Peyer's patch (tissue), 4 donors: ENCODE measurements at regions not wholly inside any gene's neighbourhood (a gene's known extent, or its start where the extent isn't known, plus 50 kb on each side); places are given as distances from the start of the nearest gene placed in this dataset.

Experiments used
- DNase-seq, 3 donors: peaks; one replicate each; pipeline ENCODE4 v3.0.0-alpha.2; 2017 to 2019
- H3K27ac ChIP-seq, 4 donors: fragments of 200-600 bp; sonication (generic); one replicate each; pipeline ENCODE4 v1.5.1; 2016 to 2019
- H3K27me3 ChIP-seq, 2 donors: fragments of 200-600 bp; sonication (generic); one replicate each; pipeline ENCODE4 v1.5.1; 2019
- H3K36me3 ChIP-seq, 3 donors: fragments of 200-600 bp; sonication (generic); one replicate each; pipeline ENCODE4 v1.5.1; 2016 to 2019
- H3K4me1 ChIP-seq, 4 donors: fragments of 200-600 bp; sonication (generic); one replicate each; pipeline ENCODE4 v1.5.1; 2016 to 2019
- H3K4me3 ChIP-seq, 4 donors: fragments of 200-600 bp; sonication (generic); 1 replicate in 3 of 4; 2 replicates in 1 of 4; pipeline ENCODE4 v1.5.1; 2016 to 2019; ENCODE audit warnings: mild to moderate bottlenecking in 1 of 4
- H3K9me3 ChIP-seq, 4 donors: fragments of 200-600 bp; sonication (generic); one replicate each; pipeline ENCODE4 v1.5.1; 2016 to 2019; ENCODE audit warnings: mild to moderate bottlenecking in 1 of 4
- CTCF ChIP-seq, 6 experiments: fragments of 450-650 bp in 4 of 6; fragments of 200-600 bp in 2 of 6; sonication (generic) in 1 of 6; IDR thresholded peaks; one replicate each; pipeline ENCODE4 v1.5.1; 2017 to 2019; ENCODE audit warnings: antibody characterized with exemption in 6 of 6, mild to moderate bottlenecking in 3 of 6, moderate library complexity in 1 of 6
- POLR2A ChIP-seq, 2 donors: fragments of 450-650 bp; IDR thresholded peaks; one replicate each; pipeline ENCODE4 v1.5.1; 2017; ENCODE audit warnings: antibody characterized with exemption in 2 of 2, mild to moderate bottlenecking in 2 of 2, moderate library complexity in 2 of 2

DNA sequence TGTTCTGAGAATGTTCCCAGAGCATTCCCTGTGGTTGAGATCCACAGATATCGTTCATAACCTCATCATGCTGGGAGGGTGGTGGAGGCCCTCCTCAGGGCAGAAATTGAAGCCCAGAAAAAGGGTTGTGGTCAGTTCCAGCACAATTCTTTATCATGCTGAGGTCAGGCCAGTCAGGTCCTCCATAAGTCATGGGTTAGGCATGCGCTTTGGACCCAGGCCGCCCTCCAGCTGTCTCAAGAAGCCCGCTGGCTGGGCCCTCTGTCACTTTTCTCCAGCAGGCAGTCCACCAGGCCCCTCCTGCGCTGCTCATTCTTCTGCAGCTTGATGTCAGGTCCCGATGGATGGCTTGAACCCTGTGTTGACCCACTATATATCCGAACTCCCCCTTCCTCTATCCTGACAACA, 151.1 kb upstream of the NT5C1B start:
- TF ChIP-seq CTCF (IDR thresholded peaks at IDR 0.05) (no peak), POLR2A (IDR thresholded peaks at IDR 0.05) (no peak)
- H3K4me3 ChIP-seq = no peak overlapping the region
- H3K36me3 ChIP-seq = no peaks in the 10 kb centered on the region
- H3K27me3 ChIP-seq = no peaks in the 10 kb centered on the region
- no peak overlapping the region for H3K27ac ChIP-seq
- no peaks in the 10 kb centered on the region for H3K9me3 ChIP-seq
- DNase-seq = no peak
- H3K4me1 ChIP-seq = no peaks in the 10 kb centered on the region

DNA sequence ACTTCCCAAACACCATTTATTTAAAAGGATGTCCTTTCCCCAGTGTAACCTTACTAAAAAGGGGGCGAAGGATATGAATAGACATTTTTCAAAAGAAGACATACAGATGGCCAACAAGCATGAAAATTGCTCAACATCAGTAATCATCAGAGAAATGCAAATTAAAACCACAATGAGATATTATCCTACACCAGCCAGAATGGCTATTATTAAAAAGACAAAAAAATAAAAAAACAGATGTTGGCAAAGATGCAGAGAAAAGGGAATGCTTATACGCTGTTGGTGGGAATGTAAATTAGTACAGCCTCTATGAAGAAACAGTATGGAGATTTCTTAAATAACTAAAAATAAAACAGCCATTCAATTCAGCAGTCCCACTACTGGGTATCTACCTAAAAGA, 142.3 kb upstream of the NT5C1B start:
- H3K27ac ChIP-seq = no peak overlapping the region
- H3K4me3 ChIP-seq = no peak overlapping the region
- H3K27me3 ChIP-seq = no peaks in the 10 kb centered on the region
- no peaks in the 10 kb centered on the region for H3K4me1 ChIP-seq
- H3K9me3 ChIP-seq = no peaks in the 10 kb centered on the region
- no peaks in the 10 kb centered on the region for H3K36me3 ChIP-seq
- TF ChIP-seq POLR2A (IDR thresholded peaks at IDR 0.05) = no peak
- TF ChIP-seq CTCF (IDR thresholded peaks at IDR 0.05) = no peak
- DNase-seq = no peak

- H3K27ac ChIP-seq = no peak overlapping the region
- no peaks in the 10 kb centered on the region for H3K9me3 ChIP-seq
- TF ChIP-seq CTCF (IDR thresholded peaks at IDR 0.05) (no peak), POLR2A (IDR thresholded peaks at IDR 0.05) (no peak)
- no peak overlapping the region for H3K4me3 ChIP-seq
- no peaks in the 10 kb centered on the region for H3K4me1 ChIP-seq
- H3K36me3 ChIP-seq = no peaks in the 10 kb centered on the region
- no peak for DNase-seq
- H3K27me3 ChIP-seq = no peaks in the 10 kb centered on the region
These were observed 135.2 kb upstream of the NT5C1B start for GRCh38 chr2:18724371-18725145.

DNA sequence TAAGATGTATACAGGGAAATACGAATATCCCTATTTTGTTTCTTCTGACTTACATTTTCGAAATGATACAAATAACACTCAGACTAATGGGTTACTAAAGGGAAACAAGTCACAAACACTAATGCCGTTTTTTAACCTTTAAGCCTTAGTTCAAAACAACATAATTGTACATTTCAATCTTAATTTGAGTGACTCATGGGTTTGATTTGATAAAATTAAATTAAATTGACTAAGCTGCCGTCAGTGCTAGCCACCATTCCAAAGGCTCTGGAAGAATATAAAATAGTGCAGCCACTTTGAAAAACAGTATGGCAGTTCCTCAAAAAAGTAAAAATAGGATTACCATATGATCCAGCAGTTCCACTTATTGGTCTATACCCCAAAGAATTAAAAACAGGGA, 133.8 kb upstream of the NT5C1B start:
- no peaks in the 10 kb centered on the region for H3K27me3 ChIP-seq
- DNase-seq = no peak
- H3K36me3 ChIP-seq = no peaks in the 10 kb centered on the region
- H3K27ac ChIP-seq = no peak overlapping the region
- TF ChIP-seq CTCF (IDR thresholded peaks at IDR 0.05) (no peak), POLR2A (IDR thresholded peaks at IDR 0.05) (no peak)
- H3K9me3 ChIP-seq = no peaks in the 10 kb centered on the region
- H3K4me3 ChIP-seq = no peak overlapping the region
- no peaks in the 10 kb centered on the region for H3K4me1 ChIP-seq

- no peaks in the 10 kb centered on the region for H3K9me3 ChIP-seq
- DNase-seq = no peak
- TF ChIP-seq CTCF (IDR thresholded peaks at IDR 0.05) = no peak
- no peak for TF ChIP-seq POLR2A (IDR thresholded peaks at IDR 0.05)
- no peaks in the 10 kb centered on the region for H3K36me3 ChIP-seq
- H3K4me3 ChIP-seq = no peak overlapping the region
- no peak overlapping the region for H3K27ac ChIP-seq
- no peaks in the 10 kb centered on the region for H3K4me1 ChIP-seq
- H3K27me3 ChIP-seq = no peaks in the 10 kb centered on the region
These were observed 132.7 kb upstream of the NT5C1B start for GRCh38 chr2:18722101-18722500.
